ENCODE measurements at regions not wholly inside any gene's neighbourhood (a gene's known extent, or its start where the extent isn't known, plus 50 kb on each side); places are given as distances from the start of the nearest gene placed in this dataset.

GRCh38 chr5:147057051-147057450, 177.8 kb upstream of the STK32A start:
- TF ChIP-seq JUN (CRISPR knock-in tag; IDR thresholded peaks at IDR 0.05) (no peak), CTCF (IDR thresholded peaks at IDR 0.05) (no peak), NR2C2 (CRISPR knock-in tag; IDR thresholded peaks at IDR 0.05) (no peak), CREM (CRISPR knock-in tag; IDR thresholded peaks at IDR 0.05) (no peak), HMGXB4 (CRISPR knock-in tag; IDR thresholded peaks at IDR 0.05) (no peak), SP1 (CRISPR knock-in tag; conservative IDR thresholded peaks at IDR 0.05) (no peak), ATF6 (CRISPR knock-in tag; IDR thresholded peaks at IDR 0.05) (no peak), CDX4 (CRISPR knock-in tag; IDR thresholded peaks at IDR 0.05; ENCODE audit: borderline replicate concordance) (no peak), NFATC4 (CRISPR knock-in tag; IDR thresholded peaks at IDR 0.05) (no peak), TP53 (CRISPR knock-in tag; IDR thresholded peaks at IDR 0.05) (no peak), PRRX2 (CRISPR knock-in tag; IDR thresholded peaks at IDR 0.05) (no peak), ATF2 (CRISPR knock-in tag; IDR thresholded peaks at IDR 0.05; ENCODE audit: borderline replicate concordance, low read depth) (no peak), ELF4 (CRISPR knock-in tag; IDR thresholded peaks at IDR 0.05; ENCODE audit: low read depth) (no peak)

Data from WTC11 (cell line).